Ovary (tissue), 3 donors: ENCODE measurements at regions not wholly inside any gene's neighbourhood (a gene's known extent, or its start where the extent isn't known, plus 50 kb on each side); places are given as distances from the start of the nearest gene placed in this dataset.

Experiments used
- CTCF ChIP-seq, 3 donors: fragments of 450-650 bp in 2 of 3; fragments of 200-600 bp in 1 of 3; IDR thresholded peaks; one replicate each; pipeline versions ENCODE4 v1.5.1 to v1.8.0; 2016 to 2022; ENCODE audit warnings: antibody characterized with exemption in 3 of 3, mild to moderate bottlenecking in 1 of 3
- EP300 ChIP-seq: sonication (generic); formaldehyde crosslinking; IDR thresholded peaks from one replicate; pipeline ENCODE4 v1.6.1; 2017; ENCODE audit warnings: antibody characterized with exemption
- POLR2A ChIP-seq: fragments of 450-650 bp; IDR thresholded peaks from one replicate; pipeline ENCODE4 v1.6.1; 2017; ENCODE audit warnings: antibody characterized with exemption, mild to moderate bottlenecking, moderate library complexity
- donor health status: DM: no; HTN: no; CAD: no.

GRCh38 chr12:42767998-42768397 is 178.5 kb upstream of the PRICKLE1 start:
- no peak for TF ChIP-seq CTCF (IDR thresholded peaks at IDR 0.05)
- TF ChIP-seq EP300, result no peak
- no peak for TF ChIP-seq POLR2A
